ENCODE measurements at regions not wholly inside any gene's neighbourhood (a gene's known extent, or its start where the extent isn't known, plus 50 kb on each side); places are given as distances from the start of the nearest gene placed in this dataset.

DNA sequence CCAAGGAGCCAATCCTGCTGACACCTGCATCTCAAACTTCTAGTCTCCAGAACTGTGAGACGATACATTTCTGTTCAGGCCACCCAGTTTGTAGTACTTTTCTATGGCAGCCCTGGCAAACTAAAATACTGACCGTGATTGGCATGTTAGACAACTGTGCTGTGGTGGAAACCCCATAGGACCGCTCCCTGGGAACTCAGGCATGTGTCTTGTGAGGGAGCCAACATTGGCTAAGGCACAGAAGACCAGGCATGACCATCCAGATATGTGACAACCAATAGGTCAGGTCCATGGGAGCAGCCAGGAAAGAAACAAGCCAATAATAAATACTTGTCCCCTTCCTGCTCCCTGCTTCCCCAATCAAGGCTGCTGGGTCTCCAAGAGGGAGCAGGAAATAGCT is 101.4 kb upstream of the MPDZ start:
- DNase-seq, result no peak

DNA sequence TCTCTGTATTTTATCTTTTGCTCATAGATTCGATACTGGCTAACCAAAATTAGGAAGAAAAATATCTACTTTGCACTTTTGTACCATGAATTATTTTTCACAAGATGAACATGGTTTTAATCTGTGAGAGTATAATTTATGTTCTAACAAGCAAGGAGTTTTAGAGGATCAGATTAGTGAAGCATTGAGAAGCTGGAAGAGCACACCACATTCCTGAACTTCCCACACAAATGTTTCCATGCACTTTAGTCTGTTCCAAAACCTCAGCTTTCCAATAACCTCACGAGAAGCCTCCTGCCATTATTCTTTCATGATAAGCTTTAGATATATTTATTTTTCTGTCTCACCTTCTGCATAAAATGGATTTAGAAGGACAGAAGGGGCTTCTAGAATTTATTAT is 98.7 kb upstream of the MPDZ start:
- DNase-seq, result peak; percentile 43

DNA sequence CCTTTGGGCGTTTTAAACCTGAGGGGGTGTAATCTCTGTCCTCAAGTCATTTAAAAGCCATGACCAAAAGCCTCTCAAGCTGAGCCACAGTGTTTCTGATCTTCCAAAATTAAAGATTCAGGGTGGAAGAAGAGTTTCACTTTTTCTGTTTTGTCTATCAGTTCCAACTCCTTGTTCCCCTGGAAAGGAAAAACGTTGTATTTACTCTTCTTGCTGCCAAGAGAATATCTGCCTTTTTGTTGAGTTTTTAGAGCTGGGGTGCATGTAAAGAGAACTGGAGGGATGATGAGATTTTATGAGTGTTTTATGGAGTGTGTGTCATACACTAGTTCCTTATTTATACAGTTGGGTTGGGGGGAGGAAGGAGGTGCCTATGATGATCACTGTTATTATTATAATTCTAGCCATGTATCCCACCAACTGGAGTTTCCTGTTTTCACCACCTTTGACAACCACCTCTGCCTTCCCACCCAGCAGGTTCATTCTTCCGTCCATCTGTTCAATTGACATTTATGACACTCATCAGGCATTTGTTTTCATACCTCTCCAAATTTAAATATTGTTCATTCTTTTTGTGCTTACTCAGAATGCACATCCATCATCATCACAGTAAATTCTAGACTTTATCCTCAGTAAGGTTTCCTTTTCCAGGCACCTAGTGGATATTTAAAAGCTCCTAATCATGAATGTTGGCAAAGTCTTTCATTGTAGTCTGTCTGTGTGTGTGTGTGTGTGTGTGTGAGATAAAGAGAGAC is 97.9 kb upstream of the MPDZ start:
- DNase-seq, result no peak

DNA sequence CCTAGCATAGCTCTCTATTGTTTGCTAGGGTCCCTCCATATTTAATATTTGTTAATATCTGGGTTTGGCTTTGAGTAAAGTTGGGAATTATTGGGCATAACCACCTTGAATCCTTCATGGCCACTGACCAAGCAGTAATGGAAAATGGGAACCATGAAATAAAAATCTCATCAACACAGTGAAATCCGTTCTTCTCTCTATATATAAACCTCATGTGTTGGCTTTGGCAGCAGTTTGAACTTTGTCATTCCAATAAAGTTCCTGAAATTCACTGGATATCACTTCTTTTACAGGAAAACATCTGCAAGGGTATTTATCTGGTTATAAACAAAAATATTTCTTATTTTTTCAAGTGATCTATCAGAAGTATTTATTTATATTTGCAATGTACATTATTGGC is 93.0 kb upstream of the MPDZ start:
- no peak for DNase-seq

DNA sequence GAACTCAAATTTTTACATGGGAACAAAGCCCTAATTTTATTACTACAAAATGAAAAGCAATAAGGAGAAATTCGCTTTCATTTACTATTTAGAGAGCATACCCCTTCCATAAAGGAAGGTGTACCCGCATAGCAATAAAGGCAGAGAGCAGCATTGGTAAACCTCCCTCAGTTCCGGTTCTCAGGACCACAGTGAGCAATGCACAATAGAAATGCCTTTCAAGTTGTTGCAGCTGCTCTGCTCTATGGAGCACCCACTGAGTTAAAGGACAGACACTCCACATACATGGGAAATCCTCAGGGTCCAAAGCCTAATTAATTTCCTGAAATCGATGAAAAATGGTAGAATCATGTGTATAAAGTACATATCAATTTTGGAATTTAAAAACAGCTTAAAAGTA is 89.9 kb upstream of the MPDZ start:
- DNase-seq, result no peak

DNA sequence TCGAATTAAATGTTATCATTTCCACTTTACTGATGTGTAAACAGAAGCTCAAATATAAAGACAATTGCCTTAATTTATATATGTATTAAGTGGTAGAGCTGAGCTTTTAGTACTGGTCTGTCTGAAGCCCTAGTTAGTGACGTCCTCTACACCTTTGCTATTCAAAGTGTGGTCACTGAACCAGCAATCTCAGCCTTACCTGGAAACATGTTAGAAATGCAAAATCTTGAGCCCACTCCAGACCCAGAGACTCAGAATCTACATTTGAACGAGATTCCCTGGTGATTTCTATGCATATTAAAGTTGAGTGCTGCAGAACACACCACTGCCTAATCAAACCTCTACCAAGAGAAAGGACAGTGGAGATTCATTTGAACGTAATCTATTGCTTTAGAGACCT is 88.3 kb upstream of the MPDZ start:
- DNase-seq, result no peak

DNA sequence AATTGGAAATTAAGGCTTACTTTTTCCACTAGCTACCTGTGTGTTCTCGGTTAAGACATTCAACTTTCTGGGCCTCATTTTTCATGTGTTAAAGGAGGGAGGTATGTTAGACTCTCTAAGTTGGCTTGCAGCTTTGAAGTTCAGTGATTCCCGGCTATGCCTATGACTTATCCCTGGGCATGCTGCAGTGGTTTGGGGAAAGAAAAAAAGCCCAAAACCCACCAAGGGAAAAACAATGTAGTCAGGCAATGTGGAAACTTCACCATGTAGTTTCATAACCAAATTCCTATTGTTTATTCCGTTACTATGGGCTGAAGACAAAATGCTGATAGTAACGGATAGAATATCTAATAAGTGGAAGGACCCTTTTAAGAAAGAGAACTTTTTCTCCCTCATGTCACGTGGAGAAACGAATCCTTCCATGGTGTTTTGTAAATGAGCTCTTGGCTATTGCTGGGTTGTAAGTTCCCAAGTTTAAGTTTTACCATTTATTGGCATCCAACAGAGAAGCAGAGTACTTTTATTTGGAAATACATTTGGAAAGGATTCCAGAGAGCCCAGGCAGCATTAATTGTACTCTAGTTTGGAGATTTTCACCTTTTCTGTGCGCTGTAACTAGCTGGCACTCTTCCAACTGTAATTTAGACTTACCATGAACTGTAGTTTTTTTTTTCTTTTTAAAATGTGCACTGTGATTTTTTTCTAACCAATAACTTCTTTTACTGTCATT is 84.9 kb upstream of the MPDZ start:
- DNase-seq, result no peak

DNA sequence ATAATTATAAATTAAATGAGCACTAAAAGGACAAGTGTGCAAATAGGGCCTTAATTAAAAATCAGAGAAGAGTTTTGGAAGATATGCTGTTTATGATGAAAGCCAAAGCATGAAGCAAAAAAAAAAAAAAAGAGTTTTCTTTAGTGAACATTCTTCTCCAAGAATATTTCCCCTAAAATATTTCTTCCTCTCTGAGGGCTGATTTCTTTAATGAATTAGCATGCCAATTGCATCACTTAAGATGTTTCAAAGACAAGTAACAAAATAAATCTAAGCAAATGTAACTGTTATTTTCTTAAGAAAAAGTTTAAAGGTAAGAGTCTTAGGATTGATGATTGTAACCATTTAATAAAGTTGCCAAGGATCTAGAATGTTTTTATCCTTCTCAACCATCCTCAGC is 81.6 kb upstream of the MPDZ start:
- DNase-seq, result peak; percentile 31

DNA sequence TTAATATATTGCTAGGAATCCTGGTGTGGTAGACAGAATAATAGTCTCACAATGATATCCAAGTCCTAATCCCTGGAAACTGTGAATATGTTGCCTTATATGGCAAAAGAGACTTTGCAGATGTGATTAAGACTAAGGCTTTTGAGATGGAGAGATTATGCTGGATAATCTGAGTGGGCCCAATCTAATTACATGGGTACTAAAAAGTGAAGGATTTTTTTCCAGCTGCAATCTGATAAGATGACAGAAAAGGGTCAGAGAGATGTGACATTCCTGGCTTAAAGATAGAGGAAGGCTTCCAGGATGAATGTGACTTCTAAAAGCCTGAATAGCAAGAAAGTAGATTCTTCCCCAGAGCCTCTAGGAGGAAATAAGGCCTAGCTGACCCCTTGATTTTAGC is 80.7 kb upstream of the MPDZ start:
- no peak for DNase-seq

DNA sequence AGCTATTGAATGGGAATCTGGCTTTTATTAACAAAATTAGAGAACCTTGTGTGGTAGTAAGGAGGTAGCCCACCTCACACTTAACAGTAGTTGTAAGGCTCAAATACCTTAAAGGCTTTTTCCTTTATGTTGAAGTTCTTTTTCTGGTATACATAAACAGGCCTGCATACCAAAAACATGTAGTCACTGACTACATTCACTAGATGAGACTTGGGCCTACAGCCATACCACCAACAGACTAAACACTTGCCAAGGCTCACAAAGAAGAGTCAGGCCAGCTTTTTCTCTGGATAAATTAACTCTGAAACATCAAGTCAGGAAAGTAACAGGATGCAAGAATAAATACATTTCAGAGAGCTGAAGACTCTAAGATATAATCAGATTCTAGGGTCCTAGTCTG is 78.6 kb upstream of the MPDZ start:
- peak; percentile 92 for DNase-seq

DNA sequence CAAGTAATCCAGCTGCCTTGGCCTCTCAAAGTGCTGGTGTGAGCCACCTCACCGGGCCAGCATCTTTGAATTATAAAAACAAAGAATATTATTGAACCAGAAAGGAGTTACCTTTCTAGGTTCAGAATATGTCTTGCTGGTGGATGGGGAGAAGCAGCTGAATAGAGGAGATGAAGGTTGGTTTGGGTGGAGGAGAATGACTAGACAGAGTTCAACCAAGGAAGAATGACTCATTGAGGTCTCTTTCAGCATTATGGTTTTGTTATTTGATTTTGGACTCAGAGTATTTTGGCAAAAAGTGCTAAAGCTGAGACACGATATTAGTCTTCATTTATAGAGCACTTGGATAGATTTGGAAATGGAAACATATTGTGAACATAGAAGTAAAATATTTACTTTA is 75.2 kb upstream of the MPDZ start:
- peak; percentile 40 for DNase-seq

DNA sequence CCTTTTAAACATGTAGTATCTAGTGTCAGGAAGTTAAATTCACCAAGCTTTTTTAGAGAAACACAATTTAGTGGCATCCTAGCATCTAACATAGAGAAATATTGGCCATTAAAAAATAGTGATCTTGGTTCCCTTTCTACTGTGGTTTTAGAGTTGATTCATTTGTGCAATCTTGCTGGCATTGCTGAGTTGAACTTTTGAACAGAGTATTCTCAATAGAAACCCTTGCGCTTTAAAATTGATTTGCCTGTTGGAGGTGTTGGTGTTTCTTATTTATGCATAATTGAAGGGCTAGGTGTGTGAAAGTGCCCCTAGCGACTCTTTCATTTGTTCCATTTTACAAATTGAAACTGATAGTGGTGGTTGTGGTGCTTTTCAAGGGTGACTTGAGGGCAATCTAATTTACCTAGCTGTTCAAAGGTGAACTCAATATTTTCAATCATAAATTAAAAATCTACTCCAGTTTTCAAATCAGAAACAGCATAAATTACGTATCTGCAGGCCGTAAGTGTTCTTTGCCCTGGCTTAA is 73.0 kb upstream of the MPDZ start:
- no peak for DNase-seq

DNA sequence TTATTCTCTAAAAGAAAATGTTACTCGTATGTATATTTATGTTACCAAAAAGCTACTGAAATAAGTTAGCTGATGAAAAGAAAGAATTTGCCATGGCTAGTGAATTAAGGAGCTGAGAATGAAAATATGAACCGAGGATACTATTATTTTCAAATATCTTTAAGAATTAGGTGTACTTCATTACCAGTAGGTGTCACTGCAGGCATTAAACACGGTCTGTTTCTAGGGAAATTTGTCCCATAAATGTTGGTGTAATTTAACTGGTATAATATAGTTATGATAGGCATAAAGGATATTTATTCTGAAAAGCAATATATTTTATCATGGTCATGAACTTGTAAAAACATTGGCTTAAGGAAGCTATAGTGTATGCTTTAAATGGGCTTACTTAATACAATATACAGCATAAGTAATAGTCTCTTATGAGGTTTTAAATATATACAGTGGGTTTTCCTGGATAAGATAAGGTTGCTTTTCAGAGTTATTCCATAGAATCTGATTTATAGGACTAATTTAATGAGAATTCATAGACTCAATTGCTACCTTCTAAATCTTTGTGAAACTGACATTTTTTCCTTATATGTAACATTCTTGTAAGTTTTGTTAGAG is 72.4 kb upstream of the MPDZ start:
- DNase-seq, result peak; percentile 70

DNA sequence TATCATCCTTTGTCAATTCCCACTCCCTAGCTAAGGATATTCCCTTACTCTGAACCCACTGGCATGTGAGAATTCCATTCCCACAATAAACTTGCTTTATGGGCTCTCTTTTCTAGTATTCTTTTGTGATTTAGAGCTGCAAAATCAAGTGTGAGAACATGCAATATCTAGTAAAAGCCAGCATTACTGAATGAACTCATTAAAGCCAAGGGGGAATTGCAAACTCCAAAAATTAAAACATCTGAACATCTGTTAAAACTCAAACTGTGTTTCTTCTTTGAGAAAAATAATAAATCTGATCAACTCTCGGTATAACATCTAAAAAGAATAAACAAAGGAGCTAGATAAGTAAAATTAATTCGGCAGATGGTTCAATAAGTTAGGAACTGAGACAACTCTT is 53.1 kb upstream of the MPDZ start:
- no peak for DNase-seq

DNA sequence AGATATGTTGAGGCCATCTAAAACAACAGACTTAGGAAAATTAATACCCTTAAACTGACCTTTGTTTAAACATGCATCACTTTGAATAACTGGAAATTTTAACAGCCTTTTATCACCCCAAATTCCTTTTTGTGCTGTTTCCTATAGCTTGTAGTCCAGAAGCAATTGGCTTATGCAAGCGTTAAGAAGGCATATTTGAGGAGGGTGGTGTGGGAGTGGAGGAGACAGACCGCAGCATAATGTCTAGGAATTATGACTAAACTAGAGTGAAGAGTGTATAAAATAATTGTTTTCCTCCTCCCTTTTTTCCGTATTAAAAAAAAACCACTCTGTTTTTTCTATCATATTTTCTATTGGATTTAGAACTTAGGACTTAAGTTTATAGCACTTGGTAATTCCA is 51.8 kb upstream of the MPDZ start:
- DNase-seq, result no peak

DNA sequence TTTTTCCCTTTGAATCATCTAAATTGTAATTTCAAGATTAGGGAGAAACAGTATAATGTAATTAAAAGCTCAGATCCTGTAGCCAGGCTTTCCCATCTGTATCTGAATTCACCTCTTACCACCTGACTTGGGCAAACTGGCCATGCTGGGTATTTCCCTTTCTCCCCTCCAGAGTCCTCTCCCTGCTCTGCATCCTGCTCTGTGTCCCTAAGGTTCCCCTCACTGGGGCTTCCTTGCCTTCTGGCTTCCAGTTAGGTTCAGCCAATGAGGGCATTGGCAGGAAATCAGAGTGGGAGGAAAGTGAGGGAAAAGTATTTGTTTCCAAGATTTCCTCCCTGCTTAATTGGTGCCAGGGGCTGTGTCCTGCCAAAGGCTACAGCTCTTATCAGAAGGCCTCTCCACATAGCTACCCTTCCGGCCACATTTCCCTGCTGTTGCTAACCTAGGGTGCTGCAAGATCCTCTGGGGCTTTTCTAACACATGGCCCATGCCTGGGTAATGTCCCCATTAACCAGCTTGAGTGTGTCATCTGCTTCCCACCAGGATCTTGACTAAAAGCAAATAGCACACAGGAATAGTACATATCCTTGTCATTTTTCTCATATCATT is 51.0 kb upstream of the MPDZ start:
- DNase-seq, result no peak

Measured in fibroblast of skin of scalp (primary cell).